ENCODE measurements at regions not wholly inside any gene's neighbourhood (a gene's known extent, or its start where the extent isn't known, plus 50 kb on each side); places are given as distances from the start of the nearest gene placed in this dataset.

GRCh38 chr6:132933090-132933489, 118.7 kb downstream of the RPS12 start:
- H3K9me3 ChIP-seq: no peaks in the 10 kb centered on the region
- H3K27me3 ChIP-seq: no peaks in the 10 kb centered on the region
- H3K4me3 ChIP-seq: no peak overlapping the region
- no peak for DNase-seq
- intact Hi-C loops (cut with DNase I): no loop called here
- H3K36me3 ChIP-seq: no peaks in the 10 kb centered on the region
- 25 to 33% methylated on average over 8 of the region's 8 CpGs for WGBS, 2 donors
- H3K4me1 ChIP-seq: no peaks in the 10 kb centered on the region
- no peak overlapping the region for H3K27ac ChIP-seq
- no peak for TF ChIP-seq POLR2A (IDR thresholded peaks at IDR 0.05)
- TF ChIP-seq, protein P1, sequence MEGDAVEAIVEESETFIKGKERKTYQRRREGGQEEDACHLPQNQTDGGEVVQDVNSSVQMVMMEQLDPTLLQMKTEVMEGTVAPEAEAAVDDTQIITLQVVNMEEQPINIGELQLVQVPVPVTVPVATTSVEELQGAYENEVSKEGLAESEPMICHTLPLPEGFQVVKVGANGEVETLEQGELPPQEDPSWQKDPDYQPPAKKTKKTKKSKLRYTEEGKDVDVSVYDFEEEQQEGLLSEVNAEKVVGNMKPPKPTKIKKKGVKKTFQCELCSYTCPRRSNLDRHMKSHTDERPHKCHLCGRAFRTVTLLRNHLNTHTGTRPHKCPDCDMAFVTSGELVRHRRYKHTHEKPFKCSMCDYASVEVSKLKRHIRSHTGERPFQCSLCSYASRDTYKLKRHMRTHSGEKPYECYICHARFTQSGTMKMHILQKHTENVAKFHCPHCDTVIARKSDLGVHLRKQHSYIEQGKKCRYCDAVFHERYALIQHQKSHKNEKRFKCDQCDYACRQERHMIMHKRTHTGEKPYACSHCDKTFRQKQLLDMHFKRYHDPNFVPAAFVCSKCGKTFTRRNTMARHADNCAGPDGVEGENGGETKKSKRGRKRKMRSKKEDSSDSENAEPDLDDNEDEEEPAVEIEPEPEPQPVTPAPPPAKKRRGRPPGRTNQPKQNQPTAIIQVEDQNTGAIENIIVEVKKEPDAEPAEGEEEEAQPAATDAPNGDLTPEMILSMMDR (IDR thresholded peaks at IDR 0.05): no peak

GRCh38 chr6:132934496-132934895, 120.1 kb downstream of the RPS12 start:
- H3K9me3 ChIP-seq: no peaks in the 10 kb centered on the region
- no peaks in the 10 kb centered on the region for H3K4me1 ChIP-seq
- WGBS, 2 donors: 50 to 55% methylated on average over 4 of the region's 4 CpGs
- intact Hi-C loops (cut with DNase I): no loop called here
- no peaks in the 10 kb centered on the region for H3K27me3 ChIP-seq
- H3K27ac ChIP-seq: no peak overlapping the region
- no peaks in the 10 kb centered on the region for H3K36me3 ChIP-seq
- H3K4me3 ChIP-seq: no peak overlapping the region
- DNase-seq: no peak
- TF ChIP-seq POLR2A (IDR thresholded peaks at IDR 0.05): no peak
- TF ChIP-seq, protein P1 (IDR thresholded peaks at IDR 0.05): no peak

GRCh38 chr6:132936646-132937045, 122.3 kb downstream of the RPS12 start:
- WGBS, 2 donors: 75 to 79% methylated on average over 2 of the region's 2 CpGs
- Histone ChIP-seq H3K27me3 (no peaks in the 10 kb centered on the region), H3K27ac (no peak overlapping the region), H3K4me1 (no peaks in the 10 kb centered on the region), H3K9me3 (no peaks in the 10 kb centered on the region), H3K36me3 (no peaks in the 10 kb centered on the region), H3K4me3 (no peak overlapping the region)
- intact Hi-C loops (cut with DNase I): no loop called here
- DNase-seq: no peak
- TF ChIP-seq, protein P1 (IDR thresholded peaks at IDR 0.05): no peak
- TF ChIP-seq POLR2A (IDR thresholded peaks at IDR 0.05): no peak

- 26 to 49% methylated on average over 5 of the region's 5 CpGs for WGBS, 2 donors
- DNase-seq: no peak
Observed at GRCh38 chr6:132937466-132937906, 123.1 kb downstream of the RPS12 start.

DNA sequence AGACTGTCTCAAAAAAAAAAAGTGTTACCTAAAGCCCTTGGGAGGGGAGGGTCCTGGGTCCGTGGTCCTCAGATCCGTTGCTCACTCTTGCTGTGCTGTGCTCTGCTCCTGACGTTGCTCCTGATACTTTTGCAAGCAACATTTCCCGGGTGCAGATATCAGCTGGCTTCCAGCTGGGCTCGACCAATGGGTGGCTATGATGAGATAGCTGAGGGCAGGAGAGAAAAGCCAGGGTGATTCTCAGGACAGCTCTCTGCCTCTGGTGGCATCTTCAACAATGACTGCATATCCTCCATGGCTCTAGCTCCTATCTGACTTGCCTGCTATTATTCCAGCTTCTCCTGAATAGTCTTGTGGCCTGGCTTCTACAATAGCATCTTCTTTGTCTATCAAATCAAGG, 134.5 kb downstream of the RPS12 start:
- H3K27ac ChIP-seq: no peak overlapping the region
- intact Hi-C loops (cut with DNase I): no loop called here
- H3K36me3 ChIP-seq: no peaks in the 10 kb centered on the region
- H3K27me3 ChIP-seq: no peaks in the 10 kb centered on the region
- no peaks in the 10 kb centered on the region for H3K9me3 ChIP-seq
- H3K4me1 ChIP-seq: no peaks in the 10 kb centered on the region
- no peak for DNase-seq
- 56% methylated on average over 5 of the region's 5 CpGs; no CpG with 5 or more reads in 1 of the 2 donors for WGBS, 2 donors
- TF ChIP-seq POLR2A (IDR thresholded peaks at IDR 0.05): no peak
- TF ChIP-seq, protein P1 (IDR thresholded peaks at IDR 0.05): no peak
- H3K4me3 ChIP-seq: no peak overlapping the region

More at GRCh38 chr6:132937466-132937906, 123.1 kb downstream of the RPS12 start:
- no peak overlapping the region for H3K27ac ChIP-seq
- H3K4me1 ChIP-seq: no peaks in the 10 kb centered on the region
- TF ChIP-seq POLR2A (IDR thresholded peaks at IDR 0.05): no peak
- TF ChIP-seq, protein P1 (IDR thresholded peaks at IDR 0.05): peak in 3 of 6 experiments; percentile 15 to 19 (median 17)
- H3K27me3 ChIP-seq: no peaks in the 10 kb centered on the region
- no peaks in the 10 kb centered on the region for H3K9me3 ChIP-seq
- H3K36me3 ChIP-seq: no peaks in the 10 kb centered on the region
- no peak overlapping the region for H3K4me3 ChIP-seq
- intact Hi-C loops (cut with DNase I): no loop called here
